Smooth muscle cell (in vitro differentiated cells): ENCODE measurements at regions not wholly inside any gene's neighbourhood (a gene's known extent, or its start where the extent isn't known, plus 50 kb on each side); places are given as distances from the start of the nearest gene placed in this dataset.

ENCODE experiments used
- DNase-seq: peaks from one replicate; lab custom pipeline; 2025; ENCODE audit not compliant: unreplicated experiment; lab: John Stamatoyannopoulos, UW
- H2AFZ ChIP-seq: fragments of 200-600 bp; sonication (generic); 2 replicates; pipeline ENCODE4 v1.6.0; 2016; ENCODE audit warnings: antibody characterized with exemption, low read depth, mild to moderate bottlenecking
- H3F3A ChIP-seq: fragments of 200-600 bp; sonication (generic); 2 replicates; pipeline ENCODE4 v1.6.0; 2017; ENCODE audit warnings: antibody characterized with exemption, low read depth
- H3K27ac ChIP-seq: fragments of 200-600 bp; sonication (generic); 2 replicates; pipeline ENCODE4 v1.5.1; 2016; ENCODE audit warnings: low read depth, mild to moderate bottlenecking
- H3K27me3 ChIP-seq: fragments of 200-600 bp; sonication (generic); 2 replicates; pipeline ENCODE4 v1.6.1; 2016; ENCODE audit warnings: low read depth, mild to moderate bottlenecking
- H3K36me3 ChIP-seq: fragments of 200-600 bp; sonication (generic); 2 replicates; pipeline ENCODE4 v1.5.1; 2016; ENCODE audit warnings: low read depth
- H3K4me1 ChIP-seq: fragments of 200-600 bp; sonication (generic); 2 replicates; pipeline ENCODE4 v1.5.1; 2016; ENCODE audit warnings: low read depth
- H3K4me2 ChIP-seq: fragments of 200-600 bp; sonication (generic); 2 replicates; pipeline ENCODE4 v1.6.0; 2016; ENCODE audit warnings: mild to moderate bottlenecking
- H3K4me3 ChIP-seq: fragments of 200-600 bp; sonication (generic); 2 replicates; pipeline ENCODE4 v1.5.1; 2016; ENCODE audit warnings: mild to moderate bottlenecking
- H3K79me2 ChIP-seq: fragments of 200-600 bp; sonication (generic); 2 replicates; pipeline ENCODE4 v1.6.0; 2016; ENCODE audit warnings: low read depth, mild to moderate bottlenecking
- H3K9ac ChIP-seq: fragments of 200-600 bp; sonication (generic); 2 replicates; pipeline ENCODE4 v1.6.0; 2016; ENCODE audit warnings: low read depth
- H3K9me3 ChIP-seq: fragments of 200-600 bp; sonication (generic); replicated peaks from 2 replicates; pipeline ENCODE4 v1.5.1; 2016; ENCODE audit warnings: low read depth
- H4K20me1 ChIP-seq: fragments of 200-600 bp; sonication (generic); 2 replicates; pipeline ENCODE4 v1.6.0; 2016; ENCODE audit warnings: low read depth
- CTCF ChIP-seq: fragments of 200-600 bp; sonication (generic); IDR thresholded peaks from 2 replicates; pipeline ENCODE4 v1.5.1; 2017; ENCODE audit warnings: borderline replicate concordance, mild to moderate bottlenecking, antibody characterized with exemption; ENCODE audit not compliant: insufficient read depth, poor library complexity, severe bottlenecking
- WGBS: methylation state at CpG from one replicate; pipeline ENCODE4 v1.1.7; 2016; ENCODE audit warnings: low lambda C conversion rate; 5-methylcytosine and 5-hydroxymethylcytosine counted together

- Histone ChIP-seq H3K9me3 (no peaks in the 10 kb centered on the region), H2AFZ (no peak overlapping the region), H3K79me2 (no peaks in the 10 kb centered on the region), H3K4me2 (no peak overlapping the region), H3K9ac (no peak overlapping the region), H3K4me3 (no peak overlapping the region), H3K27ac (no peak overlapping the region), H3K4me1 (no peaks in the 10 kb centered on the region), H3K27me3 (no peaks in the 10 kb centered on the region), H4K20me1 (no peaks in the 10 kb centered on the region), H3F3A (no peaks in the 10 kb centered on the region), H3K36me3 (no peaks in the 10 kb centered on the region)
- WGBS, result 78% methylated on average over 2 of the region's 2 CpGs
- no peak for TF ChIP-seq CTCF
- no peak for DNase-seq
Measured at GRCh38 chr4:58953575-58953974, 1843.4 kb upstream of the IGFBP7 start.

- Histone ChIP-seq H3K4me2 (no peak overlapping the region), H3K36me3 (no peaks in the 10 kb centered on the region), H3K9ac (no peak overlapping the region), H3K4me1 (no peaks in the 10 kb centered on the region), H3K27ac (no peak overlapping the region), H2AFZ (no peak overlapping the region), H4K20me1 (no peaks in the 10 kb centered on the region), H3K79me2 (no peaks in the 10 kb centered on the region), H3F3A (no peaks in the 10 kb centered on the region), H3K27me3 (no peaks in the 10 kb centered on the region), H3K4me3 (no peak overlapping the region), H3K9me3 (no peaks in the 10 kb centered on the region)
- TF ChIP-seq CTCF, result no peak
- 73% methylated on average over 4 of the region's 4 CpGs for WGBS
- no peak for DNase-seq
Measured at GRCh38 chr4:58957711-58958110, 1847.5 kb upstream of the IGFBP7 start.

GRCh38 chr4:58961283-58961682 lies 1851.1 kb upstream of the IGFBP7 start:
- TF ChIP-seq CTCF, result no peak
- WGBS, result 89% methylated on average over 2 of the region's 2 CpGs
- Histone ChIP-seq H2AFZ (no peak overlapping the region), H3K79me2 (no peaks in the 10 kb centered on the region), H3K27ac (no peak overlapping the region), H3K4me2 (no peak overlapping the region), H4K20me1 (no peaks in the 10 kb centered on the region), H3K36me3 (no peaks in the 10 kb centered on the region), H3K4me1 (no peaks in the 10 kb centered on the region), H3K4me3 (no peak overlapping the region), H3K27me3 (no peaks in the 10 kb centered on the region), H3F3A (no peaks in the 10 kb centered on the region), H3K9me3 (no peaks in the 10 kb centered on the region), H3K9ac (no peak overlapping the region)
- DNase-seq, result no peak

- no peak for TF ChIP-seq CTCF
- no peaks in the 10 kb centered on the region for H3K27me3 ChIP-seq
- H3K4me2 ChIP-seq, result no peak overlapping the region
- H3K9ac ChIP-seq, result no peak overlapping the region
- no peaks in the 10 kb centered on the region for H3F3A ChIP-seq
- no peaks in the 10 kb centered on the region for H3K4me1 ChIP-seq
- no peak overlapping the region for H2AFZ ChIP-seq
- no peak overlapping the region for H3K27ac ChIP-seq
- 58% methylated on average over 2 of the region's 2 CpGs for WGBS
- H3K4me3 ChIP-seq, result no peak overlapping the region
- H3K9me3 ChIP-seq, result no peaks in the 10 kb centered on the region
- H4K20me1 ChIP-seq, result no peaks in the 10 kb centered on the region
- H3K36me3 ChIP-seq, result no peaks in the 10 kb centered on the region
- no peaks in the 10 kb centered on the region for H3K79me2 ChIP-seq
- DNase-seq, result no peak
Measured at GRCh38 chr4:58961925-58962324, 1851.7 kb upstream of the IGFBP7 start.
